AG04449 (cell line): ENCODE measurements at regions not wholly inside any gene's neighbourhood (a gene's known extent, or its start where the extent isn't known, plus 50 kb on each side); places are given as distances from the start of the nearest gene placed in this dataset.

ENCODE experiments used
- CTCF ChIA-PET: fragments of 350-600 bp; formaldehyde crosslinking; extraction: SDS; loops from one replicate; lab custom pipeline; 2021; ENCODE audit warnings: antibody characterized with exemption; lab: Yijun Ruan, JAX
- POLR2A ChIA-PET: fragments of 400-600, 350-600 bp; formaldehyde crosslinking; extraction: SDS; loops from one replicate; lab custom pipeline; 2020; ENCODE audit warnings: antibody characterized with exemption, inconsistent platforms; lab: Yijun Ruan, JAX
- DNase-seq: peaks from one replicate; pipeline ENCODE4 v3.0.0-alpha.2; 2010; ENCODE audit warnings: low read depth, low spot score
- H3K4me3 ChIP-seq: 2 replicates; pipeline ENCODE4 v1.5.1; 2011; ENCODE audit warnings: low read depth, mild to moderate bottlenecking, control low read depth, low read length
- TF ChIP-seq, protein P1 (sequence below): IDR thresholded peaks from one replicate; pipeline ENCODE4 v1.5.1; 2011; ENCODE audit warnings: mild to moderate bottlenecking, moderate library complexity, low read length, control low read depth, inconsistent platforms; ENCODE audit not compliant: insufficient read depth; ENCODE audit errors: missing control alignments

DNA sequence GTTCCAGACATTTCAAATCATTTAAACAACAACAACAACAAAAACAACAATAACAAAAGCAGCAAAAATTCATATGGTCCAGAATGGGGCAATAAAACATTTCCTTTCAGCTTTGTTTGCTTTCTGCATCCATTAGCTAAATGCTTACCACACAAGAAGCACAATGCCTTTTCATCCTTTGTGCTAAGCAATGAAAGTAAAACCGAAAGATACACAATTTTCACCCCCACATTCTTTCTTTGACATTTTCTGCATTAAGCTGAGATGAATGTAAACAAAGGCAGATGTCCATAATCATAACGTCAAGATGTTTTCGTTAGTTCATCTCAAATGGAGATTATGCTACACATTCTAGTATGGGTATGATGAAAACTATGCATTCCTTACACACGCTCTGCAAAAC is 568.5 kb downstream of the SLITRK6 start:
- no peak overlapping the region for H3K4me3 ChIP-seq
- CTCF ChIA-PET, result no interaction called here
- POLR2A ChIA-PET, result no interaction called here
- TF ChIP-seq, protein P1, sequence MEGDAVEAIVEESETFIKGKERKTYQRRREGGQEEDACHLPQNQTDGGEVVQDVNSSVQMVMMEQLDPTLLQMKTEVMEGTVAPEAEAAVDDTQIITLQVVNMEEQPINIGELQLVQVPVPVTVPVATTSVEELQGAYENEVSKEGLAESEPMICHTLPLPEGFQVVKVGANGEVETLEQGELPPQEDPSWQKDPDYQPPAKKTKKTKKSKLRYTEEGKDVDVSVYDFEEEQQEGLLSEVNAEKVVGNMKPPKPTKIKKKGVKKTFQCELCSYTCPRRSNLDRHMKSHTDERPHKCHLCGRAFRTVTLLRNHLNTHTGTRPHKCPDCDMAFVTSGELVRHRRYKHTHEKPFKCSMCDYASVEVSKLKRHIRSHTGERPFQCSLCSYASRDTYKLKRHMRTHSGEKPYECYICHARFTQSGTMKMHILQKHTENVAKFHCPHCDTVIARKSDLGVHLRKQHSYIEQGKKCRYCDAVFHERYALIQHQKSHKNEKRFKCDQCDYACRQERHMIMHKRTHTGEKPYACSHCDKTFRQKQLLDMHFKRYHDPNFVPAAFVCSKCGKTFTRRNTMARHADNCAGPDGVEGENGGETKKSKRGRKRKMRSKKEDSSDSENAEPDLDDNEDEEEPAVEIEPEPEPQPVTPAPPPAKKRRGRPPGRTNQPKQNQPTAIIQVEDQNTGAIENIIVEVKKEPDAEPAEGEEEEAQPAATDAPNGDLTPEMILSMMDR, result no peak
- DNase-seq, result no peak

DNA sequence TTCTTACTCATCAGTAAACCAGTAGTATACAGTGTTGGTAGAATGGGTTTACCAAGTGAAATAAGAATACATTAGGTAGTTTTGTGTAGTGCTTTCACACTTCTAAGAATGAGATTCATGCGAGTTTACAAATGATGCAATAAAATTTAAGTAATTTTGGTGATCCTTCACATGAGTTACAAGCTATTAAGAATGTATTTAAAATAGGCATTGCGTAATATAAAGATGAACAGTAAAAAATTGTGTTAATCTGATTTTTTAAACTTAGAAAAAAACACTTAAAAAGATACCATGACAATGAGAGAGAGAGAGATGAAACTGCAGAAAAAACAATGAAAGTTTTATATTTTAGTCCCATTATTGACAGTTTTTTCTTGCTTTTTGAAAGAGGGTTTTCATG is 570.5 kb downstream of the SLITRK6 start:
- no peak for DNase-seq
- CTCF ChIA-PET, result no interaction called here
- POLR2A ChIA-PET, result no interaction called here
- no peak overlapping the region for H3K4me3 ChIP-seq
- TF ChIP-seq, protein P1, result no peak

DNA sequence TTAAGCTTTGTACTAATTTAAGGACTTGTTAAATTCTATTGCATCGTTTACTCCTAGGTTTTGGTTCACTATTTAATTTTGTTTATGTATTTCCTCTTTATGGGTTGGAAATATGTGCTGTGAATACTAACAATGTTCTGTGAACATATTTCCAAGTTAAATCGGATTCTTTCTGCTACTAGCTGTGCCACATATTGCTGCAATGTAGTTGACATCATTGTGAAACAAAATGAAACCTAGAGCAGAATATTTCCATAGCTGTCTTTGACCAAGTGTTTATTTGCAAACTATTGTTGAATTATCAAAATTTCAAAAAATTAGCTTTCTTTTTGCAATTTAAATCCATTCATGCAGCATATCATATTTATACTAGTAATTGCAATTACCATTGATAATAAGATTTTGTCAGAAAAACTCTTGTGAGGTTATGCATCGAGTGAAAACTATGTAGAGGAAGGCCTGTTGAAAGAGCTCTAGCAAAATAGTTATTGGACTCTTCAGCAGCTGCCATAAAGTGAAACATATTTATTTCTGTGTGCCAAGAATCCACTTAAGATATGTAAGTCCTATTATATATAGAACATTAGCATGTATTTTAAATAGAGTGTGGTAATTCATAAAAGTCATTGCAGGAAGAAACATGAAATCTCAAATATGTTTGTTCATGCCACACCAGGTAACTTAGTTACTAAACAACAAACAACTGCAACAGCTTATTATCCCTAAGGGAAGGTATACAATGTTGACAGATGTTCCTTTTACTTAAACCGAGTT is 575.1 kb downstream of the SLITRK6 start:
- no peak for DNase-seq
- CTCF ChIA-PET, result no interaction called here
- POLR2A ChIA-PET, result no interaction called here
- H3K4me3 ChIP-seq, result no peak overlapping the region
- TF ChIP-seq, protein P1, result no peak

DNA sequence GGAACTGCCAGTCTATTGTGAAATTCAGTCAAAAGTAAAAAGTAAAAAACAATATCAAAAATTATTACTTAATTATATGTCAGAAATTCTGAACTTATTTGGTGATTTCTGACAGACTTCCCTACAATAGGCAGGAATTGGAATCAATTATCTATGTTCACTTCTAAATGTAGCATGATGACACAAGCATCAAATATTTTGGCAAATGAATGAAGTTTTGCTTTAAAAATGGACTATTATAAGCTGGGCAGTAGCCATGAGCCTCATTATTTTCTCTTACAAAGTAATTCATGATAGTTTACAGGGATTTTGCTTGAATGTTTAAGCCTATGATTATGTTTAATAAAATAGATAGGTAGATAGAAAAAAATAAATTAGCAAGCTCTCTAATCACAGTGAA is 582.6 kb downstream of the SLITRK6 start:
- no peak for DNase-seq
- TF ChIP-seq, protein P1, result no peak
- ChIA-PET POLR2A (no interaction called here), CTCF (no interaction called here)
- H3K4me3 ChIP-seq, result no peak overlapping the region

DNA sequence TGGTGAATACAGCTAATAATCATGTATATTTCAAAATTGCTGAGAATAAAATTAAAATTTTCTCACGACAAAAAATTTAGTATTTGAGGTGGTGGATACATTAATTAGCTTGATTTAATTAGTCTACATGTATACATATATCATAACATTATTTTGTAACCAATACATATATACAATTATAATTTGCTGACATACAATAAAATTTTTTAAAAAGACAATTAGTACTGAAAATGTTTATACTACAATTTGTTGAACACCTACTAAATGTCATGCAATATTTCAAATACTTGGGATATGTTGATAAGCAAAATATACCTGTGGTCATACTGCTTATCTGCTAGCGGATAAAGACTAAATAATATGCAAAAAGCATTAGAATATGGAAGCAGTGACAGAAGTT is 586.5 kb downstream of the SLITRK6 start:
- H3K4me3 ChIP-seq, result no peak overlapping the region
- ChIA-PET CTCF (no interaction called here), POLR2A (no interaction called here)
- TF ChIP-seq, protein P1, result no peak
- DNase-seq, result no peak

DNA sequence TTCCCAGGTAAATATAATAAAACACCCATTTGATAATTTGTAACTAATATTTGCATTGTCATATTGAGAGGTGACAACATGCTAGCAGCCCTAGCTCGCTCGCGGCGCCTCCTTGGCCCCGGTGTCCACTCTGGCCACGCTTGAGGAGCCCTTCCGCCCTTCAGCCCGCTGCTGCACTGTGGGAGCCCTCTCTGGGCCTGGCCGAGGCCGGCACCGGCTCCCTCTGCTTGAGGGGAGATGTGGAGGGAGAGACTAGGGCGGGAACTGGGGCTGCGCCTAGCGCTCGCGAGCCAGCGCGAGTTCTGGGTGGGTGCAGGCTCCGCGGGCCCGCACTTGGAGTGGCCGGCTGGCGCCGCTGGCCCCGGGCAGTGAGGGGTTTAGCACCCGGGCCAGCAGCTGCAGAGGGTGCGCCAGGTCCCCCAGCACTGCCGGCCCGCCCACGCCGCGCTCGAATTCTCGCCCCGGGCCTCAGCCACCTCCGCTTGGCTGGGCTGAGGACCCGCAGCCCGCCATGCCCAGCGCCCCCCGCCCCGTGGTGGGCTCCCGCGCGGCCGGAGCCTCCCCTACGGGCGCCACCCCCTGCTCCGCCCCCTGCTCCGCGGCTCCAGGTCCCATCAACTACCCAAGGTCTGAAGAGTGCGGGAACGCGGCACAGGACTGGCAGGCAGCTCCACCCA is 594.4 kb downstream of the SLITRK6 start:
- no peak for DNase-seq
- TF ChIP-seq, protein P1, result no peak
- H3K4me3 ChIP-seq, result no peak overlapping the region
- CTCF ChIA-PET, result no interaction called here
- POLR2A ChIA-PET, result no interaction called here
